HG02973 (cell line): ENCODE measurements at regions not wholly inside any gene's neighbourhood (a gene's known extent, or its start where the extent isn't known, plus 50 kb on each side); places are given as distances from the start of the nearest gene placed in this dataset.
"Not testable (repeated sequence)": the region's sequence is repeated elsewhere in the genome, so short reads cannot be mapped to it uniquely, and the experiment has no call there.

Experiments
- ATAC-seq: cut with Tn5 transposase; IDR thresholded peaks from one replicate; pipeline ENCODE4 v1.9.1; 2021; ENCODE audit warnings: moderate library complexity; ENCODE audit not compliant: unreplicated experiment

- ATAC-seq, result no peak
Observed at GRCh38 chr4:126614356-126614855, 1018.4 kb upstream of the INTU start.

DNA sequence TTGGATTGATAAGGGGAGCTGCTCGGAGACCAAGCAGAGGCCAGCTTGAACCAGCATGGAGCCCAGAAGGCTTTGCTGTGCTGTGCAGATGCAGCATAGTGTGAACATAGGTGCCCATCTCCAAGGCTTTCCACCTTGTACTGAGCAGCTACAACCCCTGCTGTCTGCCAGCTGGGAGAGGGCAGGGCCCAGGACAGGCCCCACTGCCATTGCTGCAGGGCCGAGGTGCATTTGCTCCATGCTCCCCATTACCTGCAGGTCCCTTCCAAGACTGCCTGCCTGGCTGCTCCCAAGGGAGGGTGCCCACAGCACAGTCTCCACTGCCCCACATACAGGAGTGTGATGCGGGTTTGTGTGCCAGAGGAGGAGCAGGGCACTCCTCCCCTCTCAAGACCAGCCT lies 1016.0 kb upstream of the INTU start:
- no peak for ATAC-seq

DNA sequence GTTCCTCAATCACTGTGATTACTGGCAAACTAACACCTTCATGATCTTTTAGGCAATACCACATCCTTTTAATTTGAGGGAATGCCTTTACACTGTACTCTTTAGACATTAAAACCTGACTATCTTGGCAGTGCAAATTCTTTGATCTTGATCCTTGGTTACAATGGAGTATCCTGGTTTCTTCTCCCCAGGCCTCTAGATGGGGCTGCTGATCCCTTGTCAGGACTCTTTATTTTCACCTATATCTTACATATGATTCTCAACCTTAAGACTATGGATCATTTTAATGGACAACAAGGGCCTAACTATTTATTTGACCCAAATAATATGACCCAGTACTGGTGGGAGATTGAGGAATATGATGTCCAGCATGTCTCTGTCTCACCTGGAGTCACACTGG lies 1005.5 kb upstream of the INTU start:
- no peak for ATAC-seq

DNA sequence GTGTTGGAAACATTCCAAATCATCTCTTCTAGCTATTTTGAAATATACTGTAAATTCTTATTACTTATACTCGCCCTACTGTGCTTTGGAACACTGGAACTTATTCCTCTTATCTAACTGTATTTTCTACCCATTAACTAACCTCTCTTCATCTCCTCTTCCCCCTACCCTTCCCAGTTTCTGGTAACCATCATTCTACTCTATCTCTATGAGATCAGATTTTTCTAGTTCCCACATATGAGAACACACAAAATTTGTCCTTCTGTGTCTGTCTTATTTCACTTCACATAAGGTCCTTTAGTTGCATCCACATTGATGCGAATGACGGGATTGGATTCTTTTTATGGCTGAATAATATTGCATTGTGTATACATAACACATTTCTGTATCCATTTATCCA lies 1003.8 kb upstream of the INTU start:
- no peak for ATAC-seq

DNA sequence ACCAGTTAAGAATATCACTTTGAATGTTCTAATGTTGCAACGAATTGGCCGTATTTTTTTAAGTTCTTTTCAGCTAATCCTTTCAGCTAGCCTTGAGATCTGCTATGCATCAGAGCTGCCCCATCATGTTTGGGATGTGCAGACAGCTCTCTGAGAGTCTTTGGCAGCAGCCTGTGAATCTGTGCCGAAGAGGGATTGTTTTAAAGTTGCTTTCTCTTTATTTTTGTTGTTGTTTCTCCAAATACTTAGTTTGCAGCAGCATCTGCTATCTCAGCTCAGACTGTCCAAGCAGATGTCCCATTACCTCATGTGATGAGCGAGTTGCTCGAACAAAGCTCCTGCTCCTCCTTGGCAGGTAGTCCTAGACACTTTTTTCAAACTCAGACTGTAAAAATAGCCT lies 1002.5 kb upstream of the INTU start:
- ATAC-seq, result no peak

DNA sequence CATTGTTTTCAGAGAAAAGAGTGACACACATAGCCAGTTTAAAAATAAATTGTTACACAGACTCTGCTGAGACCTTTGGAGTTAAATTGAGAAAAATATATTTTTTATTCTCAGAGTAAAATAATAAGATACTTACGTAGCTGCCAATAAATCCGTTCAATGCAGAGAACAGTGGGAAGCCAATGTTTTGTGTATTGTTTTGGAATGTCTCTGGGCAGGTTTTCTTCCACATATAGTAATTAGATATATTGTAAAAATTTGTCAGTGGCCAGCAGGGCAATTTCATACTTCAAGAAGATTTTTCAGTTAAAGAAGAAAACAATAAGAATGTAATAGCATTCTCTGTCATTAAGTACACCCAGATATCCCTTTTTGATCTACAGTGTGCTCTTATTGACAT lies 999.5 kb upstream of the INTU start:
- ATAC-seq, result no peak

GRCh38 chr4:126637706-126638105 lies 995.1 kb upstream of the INTU start:
- no peak for ATAC-seq

- ATAC-seq, result no peak
Observed at GRCh38 chr4:126647320-126647719, 985.4 kb upstream of the INTU start.

DNA sequence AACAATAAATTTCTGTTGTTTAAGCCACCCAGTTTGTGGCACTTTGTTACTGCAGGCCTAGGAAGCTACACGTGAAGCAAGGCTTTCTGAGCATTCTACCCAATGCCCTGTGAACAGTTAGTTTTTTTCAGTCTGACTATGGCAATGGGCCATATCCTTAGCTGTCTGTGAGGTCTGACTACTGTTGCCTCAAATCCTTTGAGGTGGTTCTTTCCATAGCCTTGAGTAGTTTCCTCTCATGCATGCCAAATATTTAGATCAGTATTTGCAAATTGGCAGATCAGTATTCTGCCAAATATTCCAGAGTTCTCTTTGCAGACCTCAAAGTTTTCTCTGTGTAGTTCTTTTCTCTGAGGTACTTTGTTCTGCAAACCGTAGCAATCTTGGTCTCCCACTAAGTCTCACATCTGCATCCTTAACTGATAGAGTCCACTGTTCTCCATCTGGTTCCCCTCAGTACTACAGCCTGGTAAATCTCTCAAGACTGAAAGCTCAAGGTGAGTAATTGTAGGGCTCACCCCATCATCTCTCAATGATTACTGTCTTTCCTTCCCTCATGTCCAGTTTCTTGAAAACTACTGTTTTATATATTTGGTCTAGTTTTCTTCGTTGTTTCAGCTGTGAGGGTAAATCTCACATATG lies 984.9 kb upstream of the INTU start:
- no peak for ATAC-seq

DNA sequence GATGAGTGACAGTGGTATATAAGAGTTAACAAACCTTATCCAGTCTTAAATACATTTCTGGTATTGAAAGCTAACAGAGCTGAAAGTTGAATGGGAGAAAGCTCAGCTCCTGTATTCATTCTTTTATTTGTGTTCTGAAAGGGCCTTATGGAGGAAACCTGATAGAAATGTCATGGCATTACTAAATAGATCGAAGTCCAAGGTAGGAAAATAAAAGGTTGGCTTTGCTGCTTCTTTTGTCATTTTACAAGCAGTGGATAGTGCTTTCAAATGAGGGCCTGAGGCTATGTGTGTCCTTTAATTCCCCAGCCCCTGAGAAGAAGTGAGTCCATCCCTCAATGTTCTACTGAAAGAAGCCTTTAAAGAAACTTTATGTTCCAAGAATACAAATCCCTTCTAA lies 974.3 kb upstream of the INTU start:
- ATAC-seq, result no peak

GRCh38 chr4:126661194-126661593 lies 971.6 kb upstream of the INTU start:
- no peak for ATAC-seq

DNA sequence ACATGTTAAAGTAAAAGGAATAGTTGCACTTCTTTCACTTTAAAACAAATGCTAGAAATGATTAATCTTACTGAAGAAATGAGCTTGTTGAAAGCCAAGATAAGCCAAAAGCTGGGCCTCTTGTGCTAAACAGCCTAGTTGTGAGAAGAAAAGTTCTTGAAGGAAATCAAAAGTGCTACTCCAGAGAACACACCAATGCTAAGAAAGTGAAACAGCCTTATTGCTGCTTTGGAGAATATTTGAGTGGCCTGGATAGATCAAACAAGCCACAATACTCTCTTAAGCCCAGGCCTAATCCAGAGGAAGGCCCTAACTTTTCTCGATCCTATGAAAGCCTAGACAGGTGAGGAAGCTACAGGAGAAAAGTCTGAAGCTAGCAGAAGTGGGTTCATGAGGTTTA lies 967.9 kb upstream of the INTU start:
- ATAC-seq, result no peak

DNA sequence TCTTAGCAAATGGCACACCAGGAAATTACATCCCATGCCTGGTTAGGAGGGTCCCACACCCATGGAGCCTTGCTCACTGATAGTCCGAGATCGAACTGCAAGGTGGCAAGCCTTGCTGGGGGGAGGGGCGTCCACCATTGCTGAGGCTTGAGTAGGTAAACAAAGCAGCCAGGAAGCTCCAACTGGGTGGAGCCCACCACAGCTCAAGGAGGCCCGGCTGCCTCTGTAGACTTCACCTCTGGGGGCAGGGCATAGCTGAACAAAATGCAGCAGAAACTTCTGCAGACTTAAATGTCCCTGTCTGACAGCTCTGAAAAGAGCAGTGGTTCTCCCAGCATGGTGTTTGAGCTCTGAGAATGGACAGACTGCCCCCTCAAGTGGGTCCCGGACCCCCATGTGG lies 962.7 kb upstream of the INTU start:
- not testable (repeated sequence) for ATAC-seq

- no peak for ATAC-seq
Observed at GRCh38 chr4:126678618-126679017, 954.1 kb upstream of the INTU start.

- ATAC-seq, result no peak
Observed at GRCh38 chr4:126679303-126679702, 953.5 kb upstream of the INTU start.

GRCh38 chr4:126682250-126682649 lies 950.5 kb upstream of the INTU start:
- no peak for ATAC-seq

GRCh38 chr4:126686491-126686890 lies 946.3 kb upstream of the INTU start:
- no peak for ATAC-seq

DNA sequence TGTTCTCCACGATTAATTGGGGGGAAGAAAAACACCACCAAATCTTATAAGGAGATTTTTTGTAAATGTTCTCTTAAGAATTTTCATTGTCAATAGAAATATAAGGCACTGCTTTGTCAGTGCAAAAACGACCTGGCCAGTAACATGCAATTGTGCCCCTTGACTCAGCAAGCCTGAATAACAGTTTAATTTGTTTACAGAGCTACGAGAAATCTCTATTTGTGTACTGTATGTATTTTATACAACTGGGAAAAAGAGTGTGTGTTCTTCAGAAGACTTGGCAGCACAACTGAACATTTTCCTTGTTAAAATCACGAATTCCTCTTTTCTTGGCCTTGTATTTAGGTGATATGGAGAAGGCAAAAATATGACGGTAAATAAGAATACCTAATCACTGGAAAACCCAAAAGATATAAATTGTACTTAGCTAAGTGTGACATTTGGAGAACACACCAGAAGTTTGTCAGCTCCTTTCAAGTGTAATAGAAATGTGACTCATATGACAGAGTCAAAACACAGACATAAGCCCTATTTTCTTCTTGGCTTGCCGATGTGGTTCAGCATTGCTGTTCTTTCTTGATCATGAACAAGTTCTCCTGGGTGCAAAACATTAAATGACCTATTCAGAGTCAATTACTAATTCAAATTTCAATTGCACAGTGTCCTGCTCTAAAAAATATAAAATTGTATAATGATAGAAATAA lies 945.0 kb upstream of the INTU start:
- ATAC-seq, result no peak

- ATAC-seq, result no peak
Observed at GRCh38 chr4:126691797-126692196, 941.0 kb upstream of the INTU start.

DNA sequence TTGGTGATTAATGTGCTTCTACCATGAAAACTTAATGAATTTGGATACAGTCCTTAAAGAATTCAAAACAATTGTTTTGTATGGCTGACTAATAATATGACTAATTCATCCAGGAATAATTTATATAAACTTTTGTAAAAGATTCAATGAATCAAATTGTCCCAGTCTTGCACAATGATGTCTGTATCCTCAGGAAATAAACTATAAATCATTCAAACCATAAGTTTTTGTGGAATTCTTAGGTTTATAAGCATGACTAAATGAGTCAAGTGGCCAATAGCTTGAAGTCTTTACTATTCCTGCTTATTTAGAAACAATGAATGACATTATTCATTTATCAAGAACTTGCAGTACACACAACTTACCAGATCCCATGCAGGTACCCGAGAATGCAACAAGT lies 935.0 kb upstream of the INTU start:
- no peak for ATAC-seq

GRCh38 chr4:126698224-126698623 lies 934.5 kb upstream of the INTU start:
- no peak for ATAC-seq

GRCh38 chr4:126701756-126702155 lies 931.0 kb upstream of the INTU start:
- ATAC-seq, result no peak

- ATAC-seq, result no peak
Observed at GRCh38 chr4:126702747-126703146, 930.0 kb upstream of the INTU start.
